Stimulated activated naive B cell treated with anti-CD40 and anti-IgM and Interleukin-4, amounts not matched to agents 10 μg/mL and 1 μg/mL and 100 μg/mL, for 72 hours (primary cell): ENCODE measurements at regions not wholly inside any gene's neighbourhood (a gene's known extent, or its start where the extent isn't known, plus 50 kb on each side); places are given as distances from the start of the nearest gene placed in this dataset.
A peak's percentile ranks its signal among the peaks of the same experiment; 100 is the strongest.
"Not testable (repeated sequence)": the region's sequence is repeated elsewhere in the genome, so short reads cannot be mapped to it uniquely, and the experiment has no call there.

Source experiments
- ATAC-seq, 2 donors: fragments of 150-1000 bp; cut with Tn5 transposase; replicated peaks; 2 replicates each; pipeline ENCODE4 v1.10.0; 2021; ENCODE audit warnings: moderate library complexity in 1 of 2
- DNase-seq: peaks from one replicate; pipeline ENCODE4 v3.0.0; 2021
- H3K27ac Mint-ChIP-seq: one replicate; pipeline ENCODE4 v1.8.0; 2022; ENCODE audit warnings: mild to moderate bottlenecking, mixed read lengths
- H3K27me3 Mint-ChIP-seq, 2 donors: one replicate each; pipeline ENCODE4 v1.8.0; 2022; ENCODE audit warnings: mixed read lengths in 2 of 2
- H3K36me3 Mint-ChIP-seq, 2 donors: one replicate each; pipeline ENCODE4 v1.8.0; 2022; ENCODE audit warnings: mixed read lengths in 2 of 2, mild to moderate bottlenecking in 1 of 2
- H3K4me1 Mint-ChIP-seq, 2 donors: one replicate each; pipeline ENCODE4 v1.8.0; 2022; ENCODE audit warnings: mixed read lengths in 2 of 2, mild to moderate bottlenecking in 1 of 2
- H3K4me3 Mint-ChIP-seq, 2 donors: one replicate each; pipeline ENCODE4 v1.8.0; 2022; ENCODE audit warnings: mild to moderate bottlenecking in 2 of 2, mixed read lengths in 2 of 2, moderate library complexity in 1 of 2
- H3K9me3 Mint-ChIP-seq, 2 donors: one replicate each; pipeline ENCODE4 v1.8.0; 2022; ENCODE audit warnings: mixed read lengths in 2 of 2, mild to moderate bottlenecking in 1 of 2

DNA sequence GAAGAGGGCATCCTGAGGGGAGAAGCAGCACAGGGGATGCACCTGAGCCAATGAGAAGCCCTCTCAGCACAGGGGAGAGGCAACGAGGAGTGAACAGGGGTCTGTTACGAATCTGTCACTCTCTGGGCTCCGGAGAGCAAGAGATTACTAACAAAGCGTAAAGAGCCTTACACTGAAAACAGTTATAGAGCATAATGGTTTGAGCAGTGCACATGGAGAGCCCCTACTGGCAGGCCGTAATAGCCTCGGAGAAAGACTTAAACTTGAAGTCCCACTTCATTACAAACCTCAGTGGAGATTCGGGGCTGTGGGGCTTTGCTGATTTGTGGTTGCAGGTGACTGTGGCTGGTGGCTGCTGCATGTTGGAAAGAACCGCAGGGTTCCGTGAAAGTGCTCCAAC, 271.5 kb upstream of the TMC3 start:
- Mint-ChIP-seq H3K27ac (no peak overlapping the region), H3K9me3 (peaks cover 0 to 1% of the 10 kb centered on the region in 2 donors), H3K4me3 (no peak overlapping the region), H3K4me1 (no peaks in the 10 kb centered on the region), H3K36me3 (no peaks in the 10 kb centered on the region), H3K27me3 (no peaks in the 10 kb centered on the region)
- no peak for ATAC-seq
- DNase-seq, result no peak

DNA sequence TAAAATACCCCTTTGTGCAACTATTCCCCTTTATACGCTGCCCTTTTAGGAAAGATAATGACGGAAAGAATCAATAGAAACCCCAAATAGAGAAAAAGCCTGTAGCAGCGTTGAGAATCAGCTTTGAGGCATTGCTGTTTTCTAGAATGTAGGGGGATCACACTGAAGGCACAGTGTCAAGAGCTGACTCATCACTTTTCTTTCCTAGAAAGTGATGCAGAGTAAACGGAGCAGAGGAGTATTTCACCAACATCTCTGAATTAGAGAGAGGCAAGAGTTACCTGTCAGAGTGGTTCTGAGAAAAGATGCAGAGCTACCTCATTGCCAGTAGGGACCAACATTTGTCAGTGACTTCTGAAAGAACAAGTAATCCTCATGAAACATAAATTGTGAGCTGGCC, 269.8 kb upstream of the TMC3 start:
- H3K4me3 Mint-ChIP-seq, result no peak overlapping the region

DNA sequence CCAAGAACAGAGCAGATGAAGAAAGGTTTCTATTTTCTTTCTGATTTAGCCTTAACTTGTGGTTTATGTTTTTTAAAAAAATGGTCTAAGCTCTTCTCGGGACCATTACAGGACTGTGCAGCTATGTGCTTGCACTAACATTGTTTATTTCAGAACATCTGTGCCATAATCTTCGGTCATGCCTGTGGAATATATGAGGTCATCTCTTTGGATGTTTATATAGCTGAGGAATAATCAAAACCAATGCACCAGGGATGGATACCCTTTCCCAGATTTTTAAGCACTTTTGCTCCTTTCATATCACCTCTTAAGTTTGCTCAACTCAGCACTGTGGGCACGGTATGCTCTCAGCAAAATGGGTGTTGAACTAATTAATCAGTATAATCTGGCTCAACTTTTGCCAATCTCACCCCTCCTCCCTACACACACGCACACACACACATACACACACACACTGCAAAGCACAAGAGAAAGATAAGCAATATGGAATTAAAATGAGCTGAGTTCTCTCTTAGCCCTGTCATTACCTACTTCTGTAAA, 268.5 kb upstream of the TMC3 start:
- no peaks in the 10 kb centered on the region for H3K36me3 Mint-ChIP-seq
- H3K27ac Mint-ChIP-seq, result no peak overlapping the region
- DNase-seq (no peak), ATAC-seq (no peak)
- no peaks in the 10 kb centered on the region for H3K27me3 Mint-ChIP-seq
- no peak overlapping the region for H3K4me3 Mint-ChIP-seq
- H3K4me1 Mint-ChIP-seq, result no peaks in the 10 kb centered on the region
- peaks cover 3 to 4% of the 10 kb centered on the region in 2 donors for H3K9me3 Mint-ChIP-seq

More for the DNA sequence above, 269.8 kb upstream of the TMC3 start:
- H3K36me3 Mint-ChIP-seq, result no peaks in the 10 kb centered on the region
- H3K9me3 Mint-ChIP-seq, result peaks cover 3 to 4% of the 10 kb centered on the region in 2 donors
- DNase-seq (no peak), ATAC-seq (no peak)
- no peak overlapping the region for H3K27ac Mint-ChIP-seq
- H3K4me1 Mint-ChIP-seq, result no peaks in the 10 kb centered on the region
- H3K27me3 Mint-ChIP-seq, result no peaks in the 10 kb centered on the region

DNA sequence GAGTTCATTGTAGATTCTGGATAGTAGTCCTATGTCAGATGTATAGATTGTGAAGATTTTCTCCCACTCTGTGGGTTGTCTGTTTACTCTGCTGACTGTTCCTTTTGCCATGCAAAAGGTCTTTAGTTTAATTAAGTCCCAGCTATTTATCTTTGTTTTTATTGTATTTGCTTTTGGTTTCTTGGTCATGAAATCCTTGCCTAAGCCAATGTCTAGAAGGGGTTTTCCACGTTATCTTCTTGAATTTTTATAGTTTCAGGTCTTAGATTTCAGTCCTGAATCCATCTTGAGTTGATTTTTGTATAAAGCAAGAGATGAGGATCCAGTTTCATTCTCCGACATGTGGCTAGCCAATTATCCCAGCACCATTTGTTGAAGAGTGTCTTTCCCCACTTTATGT, 262.1 kb upstream of the TMC3 start:
- not testable (repeated sequence) for H3K4me3 Mint-ChIP-seq, H3K27ac Mint-ChIP-seq, H3K27me3 Mint-ChIP-seq, H3K9me3 Mint-ChIP-seq, H3K4me1 Mint-ChIP-seq, H3K36me3 Mint-ChIP-seq, DNase-seq, ATAC-seq

DNA sequence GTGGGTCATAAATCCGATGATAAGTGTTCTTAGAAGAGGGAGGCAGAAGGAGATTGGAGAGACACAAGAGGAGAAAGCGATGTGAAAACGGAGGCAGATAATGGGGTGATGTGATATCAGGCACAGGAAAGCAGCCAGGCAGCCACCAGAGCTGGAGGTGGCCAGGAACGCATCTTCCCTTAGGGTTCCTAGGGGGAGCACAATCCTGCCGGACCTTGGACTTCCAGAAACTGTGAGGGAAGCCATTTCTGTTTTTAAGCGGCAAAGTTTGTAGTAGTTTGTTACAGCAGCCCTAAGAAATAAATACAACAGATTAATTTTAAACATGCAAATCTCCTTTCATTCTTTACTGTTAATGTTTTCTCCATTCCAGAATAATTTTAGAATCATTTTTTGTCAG, 259.9 kb upstream of the TMC3 start:
- H3K4me3 Mint-ChIP-seq, result no peak overlapping the region
- H3K4me1 Mint-ChIP-seq, result no peaks in the 10 kb centered on the region
- ATAC-seq, result no peak
- H3K9me3 Mint-ChIP-seq, result peaks cover 0 to 3% of the 10 kb centered on the region in 2 donors
- DNase-seq, result no peak
- H3K27me3 Mint-ChIP-seq, result no peaks in the 10 kb centered on the region
- no peak overlapping the region for H3K27ac Mint-ChIP-seq
- no peaks in the 10 kb centered on the region for H3K36me3 Mint-ChIP-seq

DNA sequence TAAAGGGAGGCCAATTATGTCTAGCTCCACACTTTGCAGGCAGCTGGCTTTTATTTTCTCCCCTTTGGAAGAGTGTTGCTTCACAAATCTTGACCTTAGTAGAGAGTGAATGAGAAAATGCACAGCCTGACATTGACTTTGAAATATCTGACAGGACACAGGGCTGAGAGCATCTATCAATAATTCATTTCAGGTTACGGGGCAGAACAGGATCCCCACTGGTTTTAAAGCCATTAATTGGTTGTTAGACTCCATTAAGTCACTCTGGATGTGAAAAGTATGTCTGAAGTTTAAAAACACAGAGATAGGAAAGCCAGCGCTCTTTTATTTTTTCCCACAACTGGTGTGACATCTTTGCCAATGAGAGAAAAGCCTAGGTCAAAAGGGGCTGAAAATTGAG, 251.9 kb upstream of the TMC3 start:
- peaks cover 0 to 6% of the 10 kb centered on the region in 2 donors for H3K9me3 Mint-ChIP-seq
- H3K4me3 Mint-ChIP-seq, result no peak overlapping the region
- H3K27me3 Mint-ChIP-seq, result peaks cover 0 to 5% of the 10 kb centered on the region in 2 donors
- H3K36me3 Mint-ChIP-seq, result no peaks in the 10 kb centered on the region
- H3K27ac Mint-ChIP-seq, result no peak overlapping the region
- no peaks in the 10 kb centered on the region for H3K4me1 Mint-ChIP-seq
- ATAC-seq (no peak), DNase-seq (no peak)

DNA sequence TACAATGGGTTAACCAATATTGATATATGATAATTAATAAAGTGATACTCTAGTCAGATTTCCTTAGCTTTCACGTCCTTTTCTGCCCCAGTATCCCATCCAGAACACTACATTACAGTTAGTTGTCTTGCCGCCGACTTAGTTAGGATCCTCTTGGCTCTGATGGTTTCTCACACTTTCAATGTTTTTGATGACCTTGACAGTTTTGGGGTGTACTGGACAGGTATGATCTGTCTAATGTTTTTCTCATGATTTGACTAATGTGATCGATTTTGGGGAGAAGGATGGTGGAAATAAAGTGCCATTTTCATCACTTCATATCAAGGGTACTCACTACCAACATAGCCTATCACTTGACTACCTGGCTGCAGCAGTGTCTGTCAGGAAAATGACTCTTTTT, 245.0 kb upstream of the TMC3 start:
- no peaks in the 10 kb centered on the region for H3K27me3 Mint-ChIP-seq
- ATAC-seq (no peak), DNase-seq (no peak)
- H3K4me1 Mint-ChIP-seq, result no peaks in the 10 kb centered on the region
- H3K27ac Mint-ChIP-seq, result no peak overlapping the region
- no peaks in the 10 kb centered on the region for H3K36me3 Mint-ChIP-seq
- peaks cover 0 to 4% of the 10 kb centered on the region in 2 donors for H3K9me3 Mint-ChIP-seq
- H3K4me3 Mint-ChIP-seq, result no peak overlapping the region

DNA sequence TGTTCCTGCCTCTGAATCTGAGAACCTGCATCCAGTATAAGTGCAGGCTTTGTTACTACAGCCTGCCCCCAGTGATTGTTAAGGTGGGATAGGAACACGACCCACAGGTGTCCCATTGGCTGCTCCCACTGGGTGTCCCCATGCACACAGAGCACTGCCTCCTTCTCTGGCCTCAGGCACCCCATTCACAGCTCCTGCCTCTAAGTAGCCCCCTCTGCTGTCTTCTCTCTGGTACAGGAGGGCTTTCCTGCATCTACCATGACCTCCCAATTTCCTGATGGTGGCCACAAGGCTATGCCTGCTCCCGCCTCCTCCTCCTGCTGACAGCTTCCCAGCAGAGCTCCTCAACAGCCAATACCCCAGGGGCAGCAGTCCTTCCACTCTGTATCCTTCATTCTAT, 238.6 kb upstream of the TMC3 start:
- no peak for DNase-seq
- Mint-ChIP-seq H3K4me3 (no peak overlapping the region), H3K9me3 (no peaks in the 10 kb centered on the region), H3K27me3 (peaks cover 6 to 12% of the 10 kb centered on the region in 2 donors), H3K36me3 (no peaks in the 10 kb centered on the region), H3K27ac (no peak overlapping the region), H3K4me1 (peaks cover 2 to 6% of the 10 kb centered on the region in 2 donors)
- ATAC-seq, result no peak

DNA sequence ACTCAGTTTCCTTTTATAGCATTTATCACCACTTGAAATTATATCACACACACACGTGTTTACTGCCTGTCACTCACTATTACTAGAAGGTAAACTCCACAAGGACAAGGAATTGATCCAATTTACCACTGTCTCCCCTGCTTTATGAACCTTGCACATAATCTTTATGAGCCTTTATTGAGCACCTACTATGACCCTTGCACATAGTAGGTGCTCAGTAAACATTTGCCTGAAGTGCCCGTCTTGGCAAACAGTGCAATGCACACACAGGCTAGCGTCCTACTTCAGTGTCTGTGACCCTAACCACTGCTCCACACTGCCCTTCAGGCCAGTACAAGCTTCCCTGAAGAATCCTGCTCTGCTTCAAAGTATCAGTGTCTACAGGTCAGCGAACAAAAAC, 237.7 kb upstream of the TMC3 start:
- no peak overlapping the region for H3K4me3 Mint-ChIP-seq
- ATAC-seq (no peak), DNase-seq (no peak)
- no peaks in the 10 kb centered on the region for H3K9me3 Mint-ChIP-seq
- H3K4me1 Mint-ChIP-seq, result peaks cover 2 to 6% of the 10 kb centered on the region in 2 donors
- H3K36me3 Mint-ChIP-seq, result no peaks in the 10 kb centered on the region
- H3K27me3 Mint-ChIP-seq, result peaks cover 6 to 12% of the 10 kb centered on the region in 2 donors
- no peak overlapping the region for H3K27ac Mint-ChIP-seq

DNA sequence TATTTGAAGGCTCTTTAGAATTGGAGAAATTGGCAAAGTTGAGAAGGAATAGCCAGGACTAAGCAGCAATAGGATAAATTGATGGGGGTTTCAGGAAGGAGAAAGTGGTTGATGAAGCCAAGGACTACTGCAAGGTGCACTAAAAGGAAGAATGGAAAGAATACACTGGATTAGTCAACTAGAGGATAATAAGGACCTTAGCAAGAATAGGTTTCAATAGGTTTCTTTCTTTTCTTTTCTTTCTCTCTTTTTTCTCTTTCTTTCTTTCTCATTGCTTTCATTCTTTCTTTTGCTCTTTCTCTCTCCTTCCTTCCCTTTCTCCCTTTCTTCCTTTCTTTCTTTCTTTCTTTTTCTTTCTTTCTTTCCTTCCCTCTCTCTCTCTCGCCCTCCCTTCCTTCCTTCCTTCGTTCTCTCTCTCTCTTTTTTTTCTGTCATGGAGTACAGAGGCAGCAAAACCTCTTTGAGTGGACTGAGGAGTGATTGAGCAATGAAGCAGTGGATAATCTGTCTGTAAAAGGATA, 234.4 kb upstream of the TMC3 start:
- H3K4me3 Mint-ChIP-seq, result no peak overlapping the region
- H3K36me3 Mint-ChIP-seq, result peaks cover 0 to 2% of the 10 kb centered on the region in 2 donors
- H3K27ac Mint-ChIP-seq, result no peak overlapping the region
- H3K9me3 Mint-ChIP-seq, result no peaks in the 10 kb centered on the region
- no peak for ATAC-seq
- DNase-seq, result no peak
- peaks cover 6 to 12% of the 10 kb centered on the region in 2 donors for H3K27me3 Mint-ChIP-seq
- peaks cover 2 to 6% of the 10 kb centered on the region in 2 donors for H3K4me1 Mint-ChIP-seq

DNA sequence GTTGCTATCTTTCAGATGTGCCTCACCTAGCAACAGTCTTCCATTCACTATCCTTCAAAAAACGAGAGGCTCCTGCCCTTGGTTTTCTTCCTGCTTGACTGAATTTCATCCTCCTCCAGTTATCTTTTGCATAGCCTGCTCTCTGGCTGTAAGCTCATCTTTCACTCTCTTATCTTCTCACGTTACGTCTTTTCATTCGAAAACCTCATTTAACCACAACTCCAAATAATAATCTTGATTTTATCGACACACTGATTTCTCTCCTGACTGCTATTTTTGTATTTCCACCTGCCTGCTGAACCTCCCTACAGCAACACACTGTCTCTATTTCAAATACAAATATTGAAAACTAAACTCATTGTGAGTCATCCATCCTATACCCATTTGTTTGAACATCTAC, 230.7 kb upstream of the TMC3 start:
- H3K4me1 Mint-ChIP-seq, result peaks cover 0 to 1% of the 10 kb centered on the region in 2 donors
- H3K36me3 Mint-ChIP-seq, result peaks cover 5 to 6% of the 10 kb centered on the region in 2 donors
- no peak for ATAC-seq

DNA sequence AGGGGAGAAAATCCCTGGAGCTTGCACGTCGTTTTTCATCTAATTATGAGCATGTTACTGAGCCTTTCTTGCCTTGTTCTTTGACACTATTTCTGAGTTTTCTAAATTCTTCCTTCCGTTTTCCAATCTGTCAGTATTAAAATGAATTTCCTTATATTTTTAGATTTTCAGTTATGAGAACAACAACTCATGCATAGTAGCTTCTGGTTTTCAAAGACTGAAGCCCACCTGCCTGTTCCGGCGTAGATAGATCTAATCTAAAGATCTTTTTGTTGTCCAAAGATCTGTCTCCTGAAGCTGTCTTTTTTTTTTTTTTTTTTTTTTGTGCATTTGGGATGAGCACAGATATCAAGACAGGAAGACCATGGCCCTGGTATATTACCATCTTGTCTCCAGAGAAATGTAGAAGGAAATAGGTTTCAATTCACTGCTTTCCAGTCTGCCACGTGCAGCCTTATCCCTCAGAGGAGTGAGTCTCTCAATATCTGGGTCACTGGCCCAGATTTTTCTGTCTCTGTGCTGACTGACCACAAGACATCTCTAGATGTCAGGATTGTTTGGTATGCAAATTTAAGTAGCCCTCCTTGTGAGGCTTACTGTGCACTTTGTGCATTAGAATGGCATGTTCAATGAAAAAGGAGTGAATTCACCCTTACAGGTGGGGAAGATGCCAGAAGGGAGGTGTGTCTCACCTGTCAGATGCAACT, 222.3 kb upstream of the TMC3 start:
- peak; percentile 70 to 75 for ATAC-seq
- peaks cover 2 to 8% of the 10 kb centered on the region in 2 donors for H3K36me3 Mint-ChIP-seq
- H3K9me3 Mint-ChIP-seq, result peaks cover 12 to 17% of the 10 kb centered on the region in 2 donors
- H3K4me1 Mint-ChIP-seq, result peaks cover 8 to 33% of the 10 kb centered on the region in 2 donors
- no peaks in the 10 kb centered on the region for H3K27me3 Mint-ChIP-seq
- peak overlapping the region; percentile 8 to 51 for H3K4me3 Mint-ChIP-seq
- H3K27ac Mint-ChIP-seq, result peak overlapping the region; percentile 4
- DNase-seq, result no peak

More for the DNA sequence above, 230.7 kb upstream of the TMC3 start:
- no peak overlapping the region for H3K4me3 Mint-ChIP-seq
- H3K27ac Mint-ChIP-seq, result no peak overlapping the region
- DNase-seq, result no peak
- peaks cover 0 to under 1% of the 10 kb centered on the region in 2 donors for H3K27me3 Mint-ChIP-seq
- H3K9me3 Mint-ChIP-seq, result peaks cover 8 to 11% of the 10 kb centered on the region in 2 donors

DNA sequence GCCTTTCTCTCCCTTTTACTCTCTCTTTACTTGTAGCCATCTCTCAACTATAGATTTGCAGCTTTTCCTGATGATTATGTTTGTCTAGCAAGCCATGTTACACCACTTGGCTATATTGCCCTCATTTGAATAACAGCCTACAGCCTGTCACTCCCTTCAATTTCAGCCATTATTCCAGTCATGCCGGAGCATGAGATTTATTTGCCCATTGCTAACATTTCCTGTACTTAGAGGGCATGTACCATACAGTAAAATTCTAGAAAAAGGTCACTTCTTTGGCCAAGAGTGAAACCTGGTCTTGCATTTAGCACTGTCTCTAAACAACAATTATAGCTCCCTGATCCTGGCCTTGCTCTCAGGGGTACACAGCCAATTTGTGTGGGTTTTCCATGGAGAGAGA, 221.7 kb upstream of the TMC3 start:
- peaks cover 8 to 33% of the 10 kb centered on the region in 2 donors for H3K4me1 Mint-ChIP-seq
- peak overlapping the region; percentile 4 for H3K27ac Mint-ChIP-seq
- peaks cover 1 to 7% of the 10 kb centered on the region in 2 donors for H3K36me3 Mint-ChIP-seq
- DNase-seq (no peak), ATAC-seq (peak; percentile 60 to 65)
- H3K27me3 Mint-ChIP-seq, result no peaks in the 10 kb centered on the region
- peak overlapping the region; percentile 6 to 51 for H3K4me3 Mint-ChIP-seq
- H3K9me3 Mint-ChIP-seq, result peaks cover 10 to 15% of the 10 kb centered on the region in 2 donors

DNA sequence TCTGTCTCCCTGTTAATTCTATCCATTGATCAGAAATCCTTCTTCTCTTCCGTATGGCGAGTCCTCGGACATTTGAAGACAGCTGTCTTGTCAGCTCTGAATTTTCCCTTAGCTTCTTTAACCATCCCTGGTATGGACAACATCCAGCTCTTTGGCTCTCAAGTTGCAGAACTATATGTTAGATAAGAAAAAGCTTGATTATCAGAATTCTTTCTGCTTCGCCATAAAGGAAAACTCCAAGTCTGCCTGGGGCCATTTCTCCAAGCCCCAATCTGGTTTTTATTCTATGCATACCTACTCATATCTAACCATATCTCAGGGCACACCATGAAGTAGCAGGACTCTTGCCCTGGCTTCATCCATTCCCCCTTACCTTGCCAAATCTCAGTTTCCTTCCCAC, 215.7 kb upstream of the TMC3 start:
- no peak overlapping the region for H3K27ac Mint-ChIP-seq
- H3K27me3 Mint-ChIP-seq, result no peaks in the 10 kb centered on the region
- no peak for DNase-seq
- H3K4me3 Mint-ChIP-seq, result no peak overlapping the region
- H3K9me3 Mint-ChIP-seq, result peaks cover 0 to 11% of the 10 kb centered on the region in 2 donors
- ATAC-seq, result no peak
- peaks cover 0 to 12% of the 10 kb centered on the region in 2 donors for H3K4me1 Mint-ChIP-seq
- H3K36me3 Mint-ChIP-seq, result no peaks in the 10 kb centered on the region
